ENCODE measurements at regions not wholly inside any gene's neighbourhood (a gene's known extent, or its start where the extent isn't known, plus 50 kb on each side); places are given as distances from the start of the nearest gene placed in this dataset.
"Not testable (repeated sequence)": the region's sequence is repeated elsewhere in the genome, so short reads cannot be mapped to it uniquely, and the experiment has no call there.

DNA sequence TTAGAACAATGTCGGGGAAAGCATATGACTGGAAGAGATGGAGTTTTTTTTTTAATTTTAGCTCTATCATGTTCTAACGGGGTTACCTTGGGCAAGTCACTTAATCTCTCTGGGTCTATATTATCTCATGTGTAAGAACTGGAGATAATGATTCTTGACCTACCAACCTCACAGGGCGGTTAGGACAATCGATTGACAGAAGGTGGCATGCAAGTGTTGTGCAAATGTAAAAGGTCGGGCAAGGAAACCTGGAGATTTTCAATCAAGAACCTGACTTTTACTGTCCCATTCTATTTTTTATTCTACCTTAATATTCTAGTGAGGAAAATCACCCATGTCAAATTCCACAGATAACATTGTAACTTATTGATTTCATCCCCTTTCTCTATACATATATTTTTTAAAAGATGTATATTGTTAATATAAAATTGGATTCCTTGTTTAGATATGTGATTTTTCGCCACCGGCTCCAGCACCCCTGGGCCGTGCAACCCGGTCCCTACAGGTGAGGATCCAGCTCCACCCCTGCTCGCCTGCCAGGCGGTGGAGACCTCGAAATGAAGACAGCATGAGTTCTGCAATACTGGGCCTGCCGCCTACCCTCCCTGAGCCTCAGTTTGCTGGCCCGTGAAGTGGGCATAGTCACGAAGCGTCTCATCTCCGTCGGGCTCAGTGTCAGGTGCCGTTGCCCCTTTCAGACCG lies 497.6 kb upstream of the PHF14 start:
- no peaks in the 10 kb centered on the region for H3K36me3 ChIP-seq (ENCODE audit: low read depth, missing control alignments)
- no peak overlapping the region for H3K27ac ChIP-seq
- H3K9me3 ChIP-seq: no peaks in the 10 kb centered on the region
- WGBS, 2 donors: 65 to 89% methylated on average over 18 to 20 of the region's 20 CpGs
- intact Hi-C loops (cut with DNase I; ENCODE audit: low total_unique reads): no loop called here
- H3K4me3 ChIP-seq: no peak overlapping the region
- H3K27me3 ChIP-seq: no peaks in the 10 kb centered on the region
- no peak for DNase-seq
- no peak for TF ChIP-seq POLR2A (IDR thresholded peaks at IDR 0.05)
- TF ChIP-seq, protein P1, sequence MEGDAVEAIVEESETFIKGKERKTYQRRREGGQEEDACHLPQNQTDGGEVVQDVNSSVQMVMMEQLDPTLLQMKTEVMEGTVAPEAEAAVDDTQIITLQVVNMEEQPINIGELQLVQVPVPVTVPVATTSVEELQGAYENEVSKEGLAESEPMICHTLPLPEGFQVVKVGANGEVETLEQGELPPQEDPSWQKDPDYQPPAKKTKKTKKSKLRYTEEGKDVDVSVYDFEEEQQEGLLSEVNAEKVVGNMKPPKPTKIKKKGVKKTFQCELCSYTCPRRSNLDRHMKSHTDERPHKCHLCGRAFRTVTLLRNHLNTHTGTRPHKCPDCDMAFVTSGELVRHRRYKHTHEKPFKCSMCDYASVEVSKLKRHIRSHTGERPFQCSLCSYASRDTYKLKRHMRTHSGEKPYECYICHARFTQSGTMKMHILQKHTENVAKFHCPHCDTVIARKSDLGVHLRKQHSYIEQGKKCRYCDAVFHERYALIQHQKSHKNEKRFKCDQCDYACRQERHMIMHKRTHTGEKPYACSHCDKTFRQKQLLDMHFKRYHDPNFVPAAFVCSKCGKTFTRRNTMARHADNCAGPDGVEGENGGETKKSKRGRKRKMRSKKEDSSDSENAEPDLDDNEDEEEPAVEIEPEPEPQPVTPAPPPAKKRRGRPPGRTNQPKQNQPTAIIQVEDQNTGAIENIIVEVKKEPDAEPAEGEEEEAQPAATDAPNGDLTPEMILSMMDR (IDR thresholded peaks at IDR 0.05): no peak
- H3K4me1 ChIP-seq: peaks cover 6% of the 10 kb centered on the region

DNA sequence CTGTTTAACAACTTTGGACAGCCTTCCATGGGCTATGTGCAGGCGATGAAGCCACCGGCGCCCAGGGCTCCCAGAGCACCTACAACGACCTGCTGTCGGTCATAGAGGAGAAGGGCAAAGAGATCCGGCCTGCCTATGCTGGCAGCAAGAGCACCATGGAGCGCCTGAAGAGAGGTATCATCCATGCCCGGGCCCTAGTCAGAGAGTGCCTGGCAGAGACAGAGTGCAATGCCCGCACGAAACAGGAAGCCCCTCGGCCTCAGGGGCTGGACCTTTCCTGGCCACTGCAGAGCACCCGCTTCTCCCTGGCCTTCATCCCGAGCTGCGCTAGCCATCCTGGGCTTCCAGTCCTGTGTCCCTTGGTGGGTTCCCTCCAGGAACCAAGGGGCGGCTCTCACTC lies 497.0 kb upstream of the PHF14 start:
- Histone ChIP-seq H3K9me3 (no peaks in the 10 kb centered on the region), H3K4me3 (no peak overlapping the region), H3K36me3 (ENCODE audit: low read depth, missing control alignments) (no peaks in the 10 kb centered on the region), H3K4me1 (peaks cover 6% of the 10 kb centered on the region), H3K27ac (no peak overlapping the region), H3K27me3 (no peaks in the 10 kb centered on the region)
- TF ChIP-seq, protein P1 (IDR thresholded peaks at IDR 0.05): no peak
- TF ChIP-seq POLR2A (IDR thresholded peaks at IDR 0.05): no peak
- 84% methylated on average over 4 to 15 of the region's 15 CpGs for WGBS, 2 donors
- DNase-seq: no peak
- intact Hi-C loops (cut with DNase I; ENCODE audit: low total_unique reads): no loop called here

DNA sequence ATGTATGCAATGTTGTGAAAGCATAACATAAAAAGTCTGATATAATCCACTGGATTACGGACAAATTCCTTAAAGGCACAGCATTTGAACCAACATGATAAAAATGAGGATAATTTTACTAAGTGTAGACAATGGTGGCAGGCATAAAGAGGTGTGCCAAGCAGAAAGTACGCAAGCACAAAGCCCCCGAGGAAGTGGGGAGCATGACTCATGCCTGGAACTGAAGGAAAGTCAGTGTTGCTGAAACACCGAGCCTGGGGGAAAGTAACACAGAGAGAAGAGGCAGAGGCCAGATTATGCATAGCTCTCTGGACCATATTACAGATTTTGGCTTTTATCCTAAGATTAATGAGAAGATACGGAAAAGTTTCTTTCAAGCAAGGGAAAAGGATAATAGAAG lies 490.0 kb upstream of the PHF14 start:
- H3K9me3 ChIP-seq: no peaks in the 10 kb centered on the region
- H3K27ac ChIP-seq: no peak overlapping the region
- H3K27me3 ChIP-seq: no peaks in the 10 kb centered on the region
- DNase-seq: no peak
- H3K4me1 ChIP-seq: no peaks in the 10 kb centered on the region
- no peak overlapping the region for H3K4me3 ChIP-seq
- H3K36me3 ChIP-seq (ENCODE audit: low read depth, missing control alignments): no peaks in the 10 kb centered on the region
- TF ChIP-seq, protein P1 (IDR thresholded peaks at IDR 0.05): no peak
- no peak for TF ChIP-seq POLR2A (IDR thresholded peaks at IDR 0.05)
- intact Hi-C loops (cut with DNase I; ENCODE audit: low total_unique reads): no loop called here
- WGBS, 2 donors: 91 to 92% methylated on average over 5 of the region's 5 CpGs

DNA sequence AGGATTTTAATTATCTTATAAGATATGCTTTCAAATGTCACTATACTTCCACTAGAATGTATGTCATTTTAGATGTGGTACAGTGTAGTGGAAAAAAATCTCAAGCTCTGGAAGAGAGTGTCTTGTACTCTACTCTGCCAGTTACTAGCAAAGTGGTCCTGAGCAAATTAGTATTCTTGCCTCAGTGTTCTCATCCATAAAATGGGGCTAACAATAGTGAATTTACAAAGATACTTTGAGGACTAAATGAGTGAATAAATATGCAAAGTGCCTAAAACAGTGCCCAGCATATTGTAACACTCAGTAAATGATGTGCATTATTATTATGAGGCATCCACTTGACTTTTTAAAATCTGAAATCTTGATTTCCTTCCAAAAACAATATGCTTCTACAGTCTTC lies 488.9 kb upstream of the PHF14 start:
- no peaks in the 10 kb centered on the region for H3K36me3 ChIP-seq (ENCODE audit: low read depth, missing control alignments)
- H3K27me3 ChIP-seq: no peaks in the 10 kb centered on the region
- TF ChIP-seq, protein P1 (IDR thresholded peaks at IDR 0.05): no peak
- no peak for TF ChIP-seq POLR2A (IDR thresholded peaks at IDR 0.05)
- H3K27ac ChIP-seq: no peak overlapping the region
- no peaks in the 10 kb centered on the region for H3K4me1 ChIP-seq
- intact Hi-C loops (cut with DNase I; ENCODE audit: low total_unique reads): no loop called here
- no peaks in the 10 kb centered on the region for H3K9me3 ChIP-seq
- H3K4me3 ChIP-seq: no peak overlapping the region
- DNase-seq: no peak

DNA sequence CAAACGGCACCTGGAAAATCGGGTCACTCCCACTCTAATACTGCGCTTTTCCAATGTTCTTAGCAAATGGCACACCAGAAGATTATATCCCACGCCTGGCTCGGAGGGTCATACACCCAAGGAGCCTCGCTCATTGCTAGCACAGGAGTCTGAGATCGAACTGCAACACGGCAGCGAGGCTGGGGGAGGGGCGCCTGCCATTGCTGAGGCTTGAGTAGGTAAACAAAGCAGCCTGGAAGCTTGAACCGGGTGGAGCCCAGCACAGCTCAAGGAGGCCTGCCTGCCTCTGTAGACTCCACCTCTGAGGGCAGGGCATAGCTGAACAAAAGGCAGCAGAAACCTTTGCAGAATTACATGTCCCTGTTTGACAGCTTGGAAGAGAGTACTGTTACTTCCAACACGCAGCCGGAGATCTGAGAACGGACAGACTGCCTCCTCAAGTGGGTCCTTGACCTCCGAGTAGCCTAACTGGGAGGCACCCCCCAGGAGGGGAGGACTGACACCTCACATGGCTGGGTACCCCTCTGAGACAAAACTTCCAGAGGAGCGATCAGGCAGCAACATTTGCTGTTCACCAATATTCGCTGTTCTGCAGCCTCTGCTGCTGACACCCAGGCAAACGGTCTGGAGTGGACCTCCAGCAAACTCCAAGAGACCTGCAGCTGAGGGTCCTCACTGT lies 472.3 kb upstream of the PHF14 start:
- DNase-seq; intact Hi-C loops (cut with DNase I; ENCODE audit: low total_unique reads); H3K36me3 ChIP-seq (ENCODE audit: low read depth, missing control alignments); H3K4me1 ChIP-seq; H3K9me3 ChIP-seq; H3K27me3 ChIP-seq; H3K27ac ChIP-seq; H3K4me3 ChIP-seq: not testable (repeated sequence)
- WGBS, 2 donors: 92% methylated on average over 18 of the region's 18 CpGs

Data from testis (tissue), 2 donors.